HG02571 (cell line): ENCODE measurements at regions not wholly inside any gene's neighbourhood (a gene's known extent, or its start where the extent isn't known, plus 50 kb on each side); places are given as distances from the start of the nearest gene placed in this dataset.
"Not testable (repeated sequence)": the region's sequence is repeated elsewhere in the genome, so short reads cannot be mapped to it uniquely, and the experiment has no call there.

ENCODE experiments used
- ATAC-seq: cut with Tn5 transposase; IDR thresholded peaks from one replicate; pipeline ENCODE4 v1.9.1; 2021; ENCODE audit warnings: mild to moderate bottlenecking, moderate library complexity; ENCODE audit not compliant: unreplicated experiment

GRCh38 chr6:11457422-11457821 lies 80.1 kb upstream of the TMEM170B start:
- not testable (repeated sequence) for ATAC-seq

DNA sequence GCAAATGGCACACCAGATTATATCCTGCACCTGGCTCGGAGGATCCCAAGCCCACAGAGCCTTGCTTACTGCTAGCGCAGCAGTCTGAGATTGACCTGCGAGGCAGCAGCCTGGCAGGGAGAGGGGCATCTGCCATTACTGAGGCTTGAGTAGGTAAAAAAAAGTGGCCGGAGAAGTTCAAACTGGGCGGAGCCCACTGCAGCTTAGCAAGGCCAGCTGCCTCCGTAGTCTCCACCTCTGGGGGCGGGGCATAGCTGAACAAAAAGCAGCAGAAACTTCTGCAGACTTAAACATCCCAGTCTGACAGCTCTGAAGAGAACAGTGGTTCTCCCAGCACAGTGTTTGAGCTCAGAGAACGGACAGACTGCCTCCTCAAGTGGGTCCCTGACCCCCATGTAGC lies 85.4 kb upstream of the TMEM170B start:
- ATAC-seq: not testable (repeated sequence)

DNA sequence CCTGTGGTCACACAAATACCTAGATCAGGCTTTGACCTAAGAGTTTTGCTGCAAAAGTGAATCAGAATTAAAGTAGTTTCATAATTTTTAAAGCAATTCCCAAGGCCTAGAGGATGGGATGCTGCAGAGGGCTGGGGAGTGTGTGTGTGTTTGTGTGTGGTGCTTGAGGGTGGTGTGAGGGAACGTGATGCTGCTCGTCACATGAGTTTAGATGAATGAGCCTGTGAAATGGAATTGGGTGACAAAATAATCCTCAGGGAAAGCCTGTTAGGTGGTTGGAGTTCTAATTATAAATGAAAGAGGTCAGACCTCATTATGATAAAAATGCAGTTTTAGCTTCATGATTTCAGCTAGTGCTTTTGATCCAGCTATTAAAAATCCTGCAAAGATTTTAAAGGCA lies 87.5 kb upstream of the TMEM170B start:
- no peak for ATAC-seq

GRCh38 chr6:11449408-11449807 lies 88.1 kb upstream of the TMEM170B start:
- ATAC-seq: no peak

DNA sequence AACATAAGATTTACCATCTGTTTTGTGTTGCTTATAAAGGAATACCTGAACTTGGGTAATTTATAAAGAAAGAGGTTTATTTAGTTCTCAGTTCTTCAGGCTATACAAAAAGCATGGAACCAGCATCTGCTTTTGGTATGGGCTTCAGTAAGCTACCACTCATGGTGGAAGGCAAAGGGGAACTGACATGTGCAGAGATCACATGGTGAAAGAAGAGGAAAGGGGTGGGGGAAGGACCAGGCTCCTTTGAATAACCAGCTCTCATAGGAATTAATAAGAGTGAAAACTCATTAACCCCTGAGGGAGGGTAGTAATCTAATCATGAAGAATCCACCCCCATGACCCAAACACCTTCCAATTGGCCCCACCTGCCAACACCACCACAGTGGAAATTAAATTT lies 89.5 kb upstream of the TMEM170B start:
- no peak for ATAC-seq

- no peak for ATAC-seq
Observed at GRCh38 chr6:11447265-11447664, 90.3 kb upstream of the TMEM170B start.

- ATAC-seq: no peak
Observed at GRCh38 chr6:11445146-11445545, 92.4 kb upstream of the TMEM170B start.

- ATAC-seq: not testable (repeated sequence)
Observed at GRCh38 chr6:11443125-11443524, 94.4 kb upstream of the TMEM170B start.

GRCh38 chr6:11442495-11442894 lies 95.1 kb upstream of the TMEM170B start:
- ATAC-seq: no peak

DNA sequence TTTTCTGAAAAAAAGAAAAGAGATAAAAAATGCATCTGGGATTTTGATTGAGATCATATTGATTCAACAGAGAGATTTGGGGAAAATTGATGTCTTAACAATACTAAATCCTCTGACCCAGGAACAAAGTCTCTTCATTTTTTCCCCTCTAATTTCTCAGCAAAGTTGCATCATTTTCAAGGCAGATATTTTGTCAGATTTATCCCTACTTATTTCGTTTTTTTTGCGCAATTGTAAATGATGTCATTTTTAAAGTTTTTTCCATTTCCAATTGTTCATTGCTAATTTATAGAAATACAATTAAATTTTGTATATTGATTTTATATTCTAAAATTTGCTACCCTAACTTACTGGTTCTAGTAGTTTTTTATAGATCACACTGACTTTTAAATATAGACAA lies 97.7 kb upstream of the TMEM170B start:
- ATAC-seq: no peak

DNA sequence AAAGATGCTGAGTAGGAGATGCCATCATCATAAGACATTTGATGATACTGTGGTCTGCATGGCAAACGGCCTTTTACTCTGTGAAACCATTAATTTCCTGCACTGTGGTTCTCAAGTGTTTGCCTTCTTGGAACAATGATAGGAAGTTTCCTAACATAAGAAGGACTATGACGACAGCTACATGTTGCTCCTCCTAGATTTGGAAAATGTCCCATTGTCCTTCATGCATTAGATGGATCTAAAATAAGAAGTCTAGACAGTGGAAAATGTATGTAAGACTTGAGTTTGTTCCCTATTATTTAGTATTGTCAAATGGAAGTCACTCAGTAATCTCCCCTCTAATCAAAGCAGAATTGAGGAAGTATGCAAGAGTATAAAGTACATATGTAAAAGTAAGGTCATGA lies 98.5 kb upstream of the TMEM170B start:
- no peak for ATAC-seq

GRCh38 chr6:11437824-11438459 lies 99.6 kb upstream of the TMEM170B start:
- ATAC-seq: no peak

DNA sequence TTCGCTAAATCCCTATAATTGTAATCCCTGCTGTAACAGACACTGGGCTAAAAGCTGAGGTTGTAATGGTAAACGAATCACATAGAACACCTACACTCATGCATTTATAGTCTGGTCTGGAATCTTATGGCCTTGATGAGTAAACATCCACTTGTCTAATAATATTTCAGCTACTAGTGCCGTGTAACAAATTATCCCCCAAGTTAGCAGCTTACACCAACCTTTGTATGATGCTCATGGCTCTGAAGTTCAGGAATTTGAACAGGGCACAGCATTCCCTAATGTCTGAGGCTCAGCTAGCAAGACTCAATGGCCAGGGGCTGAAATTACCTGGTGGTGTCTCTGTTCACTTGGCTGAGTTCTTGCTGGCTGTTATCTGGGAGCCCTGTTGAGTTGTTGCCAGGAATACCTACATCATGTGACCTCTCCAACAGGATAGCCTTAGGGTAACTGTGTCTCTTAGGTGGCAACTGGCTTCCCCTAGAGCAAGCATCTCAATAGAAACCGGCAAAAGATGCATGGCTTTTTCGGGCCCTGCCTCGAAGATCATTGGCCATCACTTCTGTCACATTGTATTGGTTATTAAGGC lies 100.9 kb upstream of the TMEM170B start:
- ATAC-seq: no peak

DNA sequence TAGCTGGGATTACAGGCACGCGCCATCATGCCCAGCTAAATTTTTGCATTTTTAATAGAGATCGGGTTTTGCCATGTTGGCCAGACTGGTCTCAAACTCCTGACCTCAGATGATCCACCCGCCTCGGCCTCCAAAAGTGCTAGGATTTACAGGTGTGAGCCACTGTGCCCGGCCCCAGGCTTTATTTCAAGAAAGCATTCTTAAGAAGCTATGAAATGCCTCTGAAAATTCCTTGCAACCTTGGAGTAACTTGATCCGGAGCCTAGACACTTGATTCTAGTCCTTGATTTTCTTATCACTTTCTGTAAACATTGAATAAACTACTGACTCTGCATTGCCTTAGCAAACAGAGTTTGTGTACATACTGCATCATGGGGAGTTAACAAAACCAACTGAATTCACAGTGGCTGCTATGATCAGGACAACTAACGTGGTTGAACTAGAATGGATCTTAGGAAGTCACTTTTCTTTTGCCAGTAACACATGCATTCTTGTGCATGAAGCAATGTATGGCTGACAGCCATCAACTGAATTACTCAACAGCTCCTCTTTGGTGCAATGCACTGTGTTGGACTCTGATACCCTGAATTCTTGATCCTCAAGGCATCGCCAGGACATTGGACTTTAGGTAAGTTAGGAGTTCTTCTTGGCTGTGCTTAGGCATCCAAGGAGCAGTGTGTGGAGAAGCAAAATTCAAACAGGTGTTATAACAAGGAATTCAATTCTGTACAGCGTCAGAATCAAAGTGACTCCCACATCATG lies 102.8 kb upstream of the TMEM170B start:
- ATAC-seq: no peak

- ATAC-seq: no peak
Observed at GRCh38 chr6:11433860-11434259, 103.7 kb upstream of the TMEM170B start.

GRCh38 chr6:11432713-11433450 lies 104.7 kb upstream of the TMEM170B start:
- no peak for ATAC-seq

GRCh38 chr6:11432091-11432490 lies 105.5 kb upstream of the TMEM170B start:
- no peak for ATAC-seq

DNA sequence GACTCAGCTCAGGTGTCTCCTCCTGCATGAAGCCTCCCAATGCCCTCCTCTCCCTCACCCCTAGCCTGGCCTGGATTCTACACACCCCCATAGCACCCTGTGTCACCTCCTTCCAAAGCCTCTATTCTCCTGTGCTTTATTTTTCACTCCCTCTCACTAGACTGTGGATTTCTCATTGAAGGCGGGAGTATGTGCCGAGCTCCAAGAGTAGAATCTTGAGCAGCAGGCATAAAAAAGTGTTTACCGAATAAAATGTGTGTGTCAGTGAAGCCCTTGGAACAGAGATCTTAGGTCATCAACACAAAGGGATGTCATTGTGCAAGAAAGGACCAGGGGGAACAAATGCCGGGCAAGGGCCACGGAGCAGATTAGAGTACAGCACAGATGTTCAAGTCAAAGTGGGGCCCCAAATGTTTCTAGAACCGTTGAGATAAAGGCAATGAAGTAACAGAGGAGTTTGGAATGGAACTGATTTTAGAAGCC lies 106.1 kb upstream of the TMEM170B start:
- ATAC-seq: no peak

DNA sequence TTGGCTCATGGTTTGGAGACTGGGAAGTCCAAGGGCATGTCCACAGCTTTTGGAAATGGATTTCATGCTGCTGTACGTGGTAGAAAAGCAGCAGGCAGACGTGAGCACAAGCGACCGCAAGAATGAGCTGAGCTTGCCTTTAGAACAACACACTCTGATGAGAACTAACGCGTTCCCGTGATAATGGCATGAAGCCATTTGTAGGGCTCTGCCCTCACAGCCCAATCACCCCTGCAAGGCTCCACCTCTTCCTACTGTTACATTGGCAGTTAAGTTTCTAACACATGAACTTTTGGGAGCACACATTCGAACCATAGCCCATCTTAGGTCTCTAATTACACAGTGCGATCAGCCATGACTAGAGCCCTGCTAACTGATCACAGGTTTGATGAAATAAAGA lies 107.5 kb upstream of the TMEM170B start:
- ATAC-seq: no peak

- no peak for ATAC-seq
Observed at GRCh38 chr6:11429577-11429976, 108.0 kb upstream of the TMEM170B start.

DNA sequence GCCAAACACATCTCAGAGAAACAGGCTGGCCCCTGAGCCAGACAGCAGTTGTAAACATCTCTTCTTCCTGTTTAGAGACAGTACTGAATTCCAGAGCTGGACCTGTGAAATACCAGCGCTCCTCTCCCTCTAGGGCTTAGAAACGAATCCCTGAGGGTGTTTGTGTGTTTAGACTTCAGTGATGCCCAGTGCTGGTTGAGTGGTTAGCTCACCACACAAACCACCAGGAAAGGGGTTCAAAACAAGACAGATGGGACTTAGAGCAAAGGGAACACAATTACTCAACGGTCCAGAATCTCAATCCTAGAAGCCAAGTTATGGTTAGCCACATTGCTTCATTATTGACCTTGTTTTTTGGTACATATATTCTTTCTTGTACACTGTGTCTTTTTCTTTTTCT lies 108.7 kb upstream of the TMEM170B start:
- peak; percentile 47 for ATAC-seq
